ENCODE measurements at regions not wholly inside any gene's neighbourhood (a gene's known extent, or its start where the extent isn't known, plus 50 kb on each side); places are given as distances from the start of the nearest gene placed in this dataset.

- Histone ChIP-seq H3K4me1 (ENCODE audit: insufficient read depth, low read length) (no peaks in the 10 kb centered on the region), H4K20me1 (ENCODE audit: insufficient read depth, low read length) (no peaks in the 10 kb centered on the region), H3K27me3 (ENCODE audit: insufficient read depth, low read length, poor library complexity) (no peaks in the 10 kb centered on the region), H2AFZ (ENCODE audit: low read depth, low read length) (no peak overlapping the region), H3K36me3 (ENCODE audit: insufficient read depth, low read length) (no peaks in the 10 kb centered on the region), H3K79me2 (ENCODE audit: insufficient read depth, low read length) (no peaks in the 10 kb centered on the region), H3K4me3 (ENCODE audit: low read depth in 1 of 2, low read length in 2 of 2) (no peak overlapping the region), H3K4me2 (ENCODE audit: insufficient read depth, low read length) (no peak overlapping the region), H3K9me3 (ENCODE audit: insufficient read depth, low read length, severe bottlenecking) (no peaks in the 10 kb centered on the region), H3K27ac (ENCODE audit: low read length) (no peak overlapping the region), H3K9ac (ENCODE audit: low read depth, low read length) (no peak overlapping the region)
- no peak for ATAC-seq (ENCODE audit: insufficient read depth, low read depth)
- TF ChIP-seq CTCF (IDR thresholded peaks at IDR 0.05; ENCODE audit: borderline replicate concordance, extremely low read depth, low read length, poor library complexity, severe bottlenecking) (no peak), EZH2 (IDR thresholded peaks at IDR 0.05; ENCODE audit: borderline replicate concordance, low read depth, low read length, severe bottlenecking) (no peak)
- DNase-seq = no peak
These were observed 1198.2 kb upstream of the AUTS2 start for GRCh38 chr7:68399991-68400590.

GRCh38 chr7:68400783-68401182, 1197.5 kb upstream of the AUTS2 start:
- H3K36me3 ChIP-seq (ENCODE audit: insufficient read depth, low read length) = no peaks in the 10 kb centered on the region
- no peak overlapping the region for H3K4me3 ChIP-seq (ENCODE audit: low read depth in 1 of 2, low read length in 2 of 2)
- no peak overlapping the region for H3K9ac ChIP-seq (ENCODE audit: low read depth, low read length)
- no peaks in the 10 kb centered on the region for H4K20me1 ChIP-seq (ENCODE audit: insufficient read depth, low read length)
- DNase-seq (no peak), ATAC-seq (ENCODE audit: insufficient read depth, low read depth) (no peak)
- H2AFZ ChIP-seq (ENCODE audit: low read depth, low read length) = no peak overlapping the region
- no peak overlapping the region for H3K4me2 ChIP-seq (ENCODE audit: insufficient read depth, low read length)
- TF ChIP-seq CTCF (IDR thresholded peaks at IDR 0.05; ENCODE audit: borderline replicate concordance, extremely low read depth, low read length, poor library complexity, severe bottlenecking) (no peak), EZH2 (IDR thresholded peaks at IDR 0.05; ENCODE audit: borderline replicate concordance, low read depth, low read length, severe bottlenecking) (no peak)
- no peaks in the 10 kb centered on the region for H3K79me2 ChIP-seq (ENCODE audit: insufficient read depth, low read length)
- H3K27ac ChIP-seq (ENCODE audit: low read length) = no peak overlapping the region
- H3K4me1 ChIP-seq (ENCODE audit: insufficient read depth, low read length) = no peaks in the 10 kb centered on the region
- no peaks in the 10 kb centered on the region for H3K9me3 ChIP-seq (ENCODE audit: insufficient read depth, low read length, severe bottlenecking)
- H3K27me3 ChIP-seq (ENCODE audit: insufficient read depth, low read length, poor library complexity) = no peaks in the 10 kb centered on the region

- no peaks in the 10 kb centered on the region for H3K4me1 ChIP-seq (ENCODE audit: insufficient read depth, low read length)
- no peaks in the 10 kb centered on the region for H3K79me2 ChIP-seq (ENCODE audit: insufficient read depth, low read length)
- no peaks in the 10 kb centered on the region for H3K36me3 ChIP-seq (ENCODE audit: insufficient read depth, low read length)
- ATAC-seq (ENCODE audit: insufficient read depth, low read depth) = no peak
- no peaks in the 10 kb centered on the region for H3K9me3 ChIP-seq (ENCODE audit: insufficient read depth, low read length, severe bottlenecking)
- H3K27ac ChIP-seq (ENCODE audit: low read length) = no peak overlapping the region
- H4K20me1 ChIP-seq (ENCODE audit: insufficient read depth, low read length) = no peaks in the 10 kb centered on the region
- no peaks in the 10 kb centered on the region for H3K27me3 ChIP-seq (ENCODE audit: insufficient read depth, low read length, poor library complexity)
- TF ChIP-seq CTCF (IDR thresholded peaks at IDR 0.05; ENCODE audit: borderline replicate concordance, extremely low read depth, low read length, poor library complexity, severe bottlenecking) (no peak), EZH2 (IDR thresholded peaks at IDR 0.05; ENCODE audit: borderline replicate concordance, low read depth, low read length, severe bottlenecking) (no peak)
- no peak for DNase-seq
- no peak overlapping the region for H3K9ac ChIP-seq (ENCODE audit: low read depth, low read length)
- no peak overlapping the region for H3K4me2 ChIP-seq (ENCODE audit: insufficient read depth, low read length)
- H3K4me3 ChIP-seq (ENCODE audit: low read depth in 1 of 2, low read length in 2 of 2) = no peak overlapping the region
- no peak overlapping the region for H2AFZ ChIP-seq (ENCODE audit: low read depth, low read length)
These were observed 1197.0 kb upstream of the AUTS2 start for GRCh38 chr7:68401313-68401712.

GRCh38 chr7:68406480-68406879, 1191.8 kb upstream of the AUTS2 start:
- H3K27me3 ChIP-seq (ENCODE audit: insufficient read depth, low read length, poor library complexity) = no peaks in the 10 kb centered on the region
- H3K4me2 ChIP-seq (ENCODE audit: insufficient read depth, low read length) = no peak overlapping the region
- no peaks in the 10 kb centered on the region for H3K9me3 ChIP-seq (ENCODE audit: insufficient read depth, low read length, severe bottlenecking)
- H3K4me3 ChIP-seq (ENCODE audit: low read depth in 1 of 2, low read length in 2 of 2) = no peak overlapping the region
- no peaks in the 10 kb centered on the region for H4K20me1 ChIP-seq (ENCODE audit: insufficient read depth, low read length)
- no peaks in the 10 kb centered on the region for H3K36me3 ChIP-seq (ENCODE audit: insufficient read depth, low read length)
- no peak overlapping the region for H2AFZ ChIP-seq (ENCODE audit: low read depth, low read length)
- H3K79me2 ChIP-seq (ENCODE audit: insufficient read depth, low read length) = no peaks in the 10 kb centered on the region
- no peak overlapping the region for H3K27ac ChIP-seq (ENCODE audit: low read length)
- no peak for ATAC-seq (ENCODE audit: insufficient read depth, low read depth)
- H3K9ac ChIP-seq (ENCODE audit: low read depth, low read length) = no peak overlapping the region
- TF ChIP-seq CTCF (IDR thresholded peaks at IDR 0.05; ENCODE audit: borderline replicate concordance, extremely low read depth, low read length, poor library complexity, severe bottlenecking) (no peak), EZH2 (IDR thresholded peaks at IDR 0.05; ENCODE audit: borderline replicate concordance, low read depth, low read length, severe bottlenecking) (no peak)
- no peak for DNase-seq
- no peaks in the 10 kb centered on the region for H3K4me1 ChIP-seq (ENCODE audit: insufficient read depth, low read length)

All from DND-41 (cell line).